ENCODE measurements at regions not wholly inside any gene's neighbourhood (a gene's known extent, or its start where the extent isn't known, plus 50 kb on each side); places are given as distances from the start of the nearest gene placed in this dataset.

DNA sequence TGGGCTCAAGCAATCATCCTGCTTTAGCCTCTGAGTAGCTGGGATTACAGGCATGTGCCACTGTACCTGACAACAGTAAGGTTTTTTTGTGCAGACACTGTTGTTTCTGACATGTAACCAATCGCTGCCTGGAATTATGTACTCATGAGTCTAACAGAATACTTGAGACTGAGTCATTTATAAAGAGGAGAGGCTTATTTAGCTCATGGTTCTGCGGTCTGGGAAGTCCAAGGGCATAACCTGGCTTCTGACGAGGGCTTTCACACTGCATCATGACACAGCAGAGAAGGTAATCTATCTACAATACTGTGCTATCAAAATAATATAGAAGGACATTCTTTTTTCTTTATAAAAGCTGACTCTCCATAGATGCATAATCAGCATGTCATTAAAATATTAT, 115.5 kb upstream of the STOX2 start:
- no TSS peak for BruUV-seq (replicated peaks)
- Histone ChIP-seq H2BK5ac (ENCODE audit: low read depth, low read length, poor library complexity, severe bottlenecking) (no peak overlapping the region), H3K9me1 (ENCODE audit: insufficient read depth, low read length) (no peaks in the 10 kb centered on the region), H2BK15ac (ENCODE audit: low read depth, low read length) (no peak overlapping the region), H3K56ac (ENCODE audit: extremely low read depth, insufficient read depth, low read length) (no peak overlapping the region; the same call in 1 of the 2 replicates), H3K79me1 (ENCODE audit: low read depth in 1 of 2, low read length in 2 of 2) (no peaks in the 10 kb centered on the region), H2BK20ac (ENCODE audit: low read depth, low read length) (no peak overlapping the region), H4K91ac (ENCODE audit: insufficient read depth, low read depth, low read length) (no peak overlapping the region), H3K4me3 (ENCODE audit: insufficient read depth, low read depth, low read length) (no peak overlapping the region), H3K4ac (ENCODE audit: low read depth, low read length) (no peak overlapping the region), H3K27me3 (ENCODE audit: control insufficient read depth, insufficient read depth, low read length) (peaks cover 3% of the 10 kb centered on the region; the same call in 1 of the 2 replicates), H2BK120ac (ENCODE audit: low read depth, low read length) (no peak overlapping the region), H3K9ac (ENCODE audit: low read depth, low read length) (no peak overlapping the region), H3K14ac (replicated peaks; ENCODE audit: low read depth, low read length) (no peak overlapping the region), H3K9me3 (ENCODE audit: control insufficient read depth, insufficient read depth, low read length) (peaks cover 8% of the 10 kb centered on the region), H3K18ac (ENCODE audit: low read depth, low read length) (no peak overlapping the region), H4K5ac (ENCODE audit: low read depth, low read length) (no peak overlapping the region), H4K20me1 (ENCODE audit: insufficient read depth, low read length) (no peaks in the 10 kb centered on the region), H3K4me2 (ENCODE audit: low read depth, low read length) (no peak overlapping the region), H3K36me3 (ENCODE audit: control insufficient read depth, insufficient read depth, low read length) (no peaks in the 10 kb centered on the region), H2AFZ (replicated peaks; ENCODE audit: low read length, poor library complexity) (no peak overlapping the region), H2AK9ac (replicated peaks; ENCODE audit: low read depth, low read length, poor library complexity) (no peak overlapping the region), H4K8ac (ENCODE audit: low read depth in 2 of 2, low read length in 2 of 2) (no peak overlapping the region), H3K27ac (ENCODE audit: insufficient read depth, low read length) (no peak overlapping the region), H2AK5ac (ENCODE audit: low read depth, low read length) (no peak overlapping the region), H3K23ac (ENCODE audit: low read depth, low read length) (no peak overlapping the region), H3K4me1 (ENCODE audit: control insufficient read depth, insufficient read depth, low read length) (no peaks in the 10 kb centered on the region)
- ChIA-PET POLR2A (ENCODE audit: unreplicated experiment) (no interaction called here), CTCF (no interaction called here)
- TF ChIP-seq BHLHE40 (IDR thresholded peaks at IDR 0.05; ENCODE audit: low read depth, low read length) (no peak), RFX5 (IDR thresholded peaks at IDR 0.05; ENCODE audit: low read depth, low read length) (no peak), RAD21 (IDR thresholded peaks at IDR 0.05; ENCODE audit: low read length) (no peak), MAZ (IDR thresholded peaks at IDR 0.05; ENCODE audit: borderline replicate concordance, low read depth, low read length) (no peak), SMC3 (IDR thresholded peaks at IDR 0.05; ENCODE audit: low read depth, low read length) (no peak), CHD1 (IDR thresholded peaks at IDR 0.05; ENCODE audit: low read depth, low read length) (no peak), MXI1 (IDR thresholded peaks at IDR 0.05; ENCODE audit: borderline replicate concordance, low read depth, low read length) (no peak), ELK1 (IDR thresholded peaks at IDR 0.05; ENCODE audit: borderline replicate concordance, low read depth, low read length) (no peak), POLR2A (IDR thresholded peaks at IDR 0.05; ENCODE audit: low read depth, low read length) (no peak), RCOR1 (IDR thresholded peaks at IDR 0.05; ENCODE audit: insufficient replicate concordance, low read length) (no peak)
- TF ChIP-seq, protein P1, sequence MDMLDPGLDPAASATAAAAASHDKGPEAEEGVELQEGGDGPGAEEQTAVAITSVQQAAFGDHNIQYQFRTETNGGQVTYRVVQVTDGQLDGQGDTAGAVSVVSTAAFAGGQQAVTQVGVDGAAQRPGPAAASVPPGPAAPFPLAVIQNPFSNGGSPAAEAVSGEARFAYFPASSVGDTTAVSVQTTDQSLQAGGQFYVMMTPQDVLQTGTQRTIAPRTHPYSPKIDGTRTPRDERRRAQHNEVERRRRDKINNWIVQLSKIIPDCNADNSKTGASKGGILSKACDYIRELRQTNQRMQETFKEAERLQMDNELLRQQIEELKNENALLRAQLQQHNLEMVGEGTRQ (IDR thresholded peaks at IDR 0.05; ENCODE audit: low read depth, low read length), result no peak
- TF ChIP-seq, protein P2, sequence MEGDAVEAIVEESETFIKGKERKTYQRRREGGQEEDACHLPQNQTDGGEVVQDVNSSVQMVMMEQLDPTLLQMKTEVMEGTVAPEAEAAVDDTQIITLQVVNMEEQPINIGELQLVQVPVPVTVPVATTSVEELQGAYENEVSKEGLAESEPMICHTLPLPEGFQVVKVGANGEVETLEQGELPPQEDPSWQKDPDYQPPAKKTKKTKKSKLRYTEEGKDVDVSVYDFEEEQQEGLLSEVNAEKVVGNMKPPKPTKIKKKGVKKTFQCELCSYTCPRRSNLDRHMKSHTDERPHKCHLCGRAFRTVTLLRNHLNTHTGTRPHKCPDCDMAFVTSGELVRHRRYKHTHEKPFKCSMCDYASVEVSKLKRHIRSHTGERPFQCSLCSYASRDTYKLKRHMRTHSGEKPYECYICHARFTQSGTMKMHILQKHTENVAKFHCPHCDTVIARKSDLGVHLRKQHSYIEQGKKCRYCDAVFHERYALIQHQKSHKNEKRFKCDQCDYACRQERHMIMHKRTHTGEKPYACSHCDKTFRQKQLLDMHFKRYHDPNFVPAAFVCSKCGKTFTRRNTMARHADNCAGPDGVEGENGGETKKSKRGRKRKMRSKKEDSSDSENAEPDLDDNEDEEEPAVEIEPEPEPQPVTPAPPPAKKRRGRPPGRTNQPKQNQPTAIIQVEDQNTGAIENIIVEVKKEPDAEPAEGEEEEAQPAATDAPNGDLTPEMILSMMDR (conservative IDR thresholded peaks at IDR 0.05; ENCODE audit: low read depth, low read length), result no peak
- in situ Hi-C loops (cut with MboI; ENCODE audit: low sequenced_read_pairs), result no loop called here
- intact Hi-C loops (cut with micrococcal nuclease), result no loop called here
- dilution Hi-C loops (cut with HindIII; ENCODE audit: low sequenced_read_pairs, unreplicated experiment), result no loop called here
- WGBS, 2 experiments (ENCODE audit: extremely low coverage in 2 of 2, insufficient read length in 1 of 2), result no CpG with 5 or more reads among the region's 3 CpGs
- ATAC-seq (ENCODE audit: low read depth), result no peak
- DNase-seq, result no peak
